Brain microvascular endothelial cell (primary cell): ENCODE measurements at regions not wholly inside any gene's neighbourhood (a gene's known extent, or its start where the extent isn't known, plus 50 kb on each side); places are given as distances from the start of the nearest gene placed in this dataset.

Experiments
- DNase-seq: peaks from one replicate; pipeline ENCODE4 v3.0.0-alpha.2; 2020
- H3K27ac ChIP-seq: fragments of 250-450 bp; sonication (Bioruptor Pico); 2 replicates; pipeline ENCODE4 v1.5.1; 2020; ENCODE audit warnings: mild to moderate bottlenecking, moderate library complexity
- H3K27me3 ChIP-seq: fragments of 250-450 bp; sonication (Bioruptor Pico); replicated peaks from 2 replicates; pipeline ENCODE4 v1.5.1; 2020; ENCODE audit warnings: mild to moderate bottlenecking
- H3K36me3 ChIP-seq: fragments of 250-450 bp; sonication (Bioruptor Pico); replicated peaks from 2 replicates; pipeline ENCODE4 v1.5.1; 2020; ENCODE audit warnings: mild to moderate bottlenecking
- H3K4me3 ChIP-seq: 2 replicates; pipeline ENCODE4 v1.5.1; 2011; ENCODE audit warnings: low read depth, mild to moderate bottlenecking, control low read depth, low read length, moderate library complexity
- CTCF ChIP-seq: IDR thresholded peaks from 2 replicates; pipeline ENCODE4 v1.5.1; 2011; ENCODE audit warnings: low read depth, mild to moderate bottlenecking, moderate library complexity, low read length, control low read depth, inconsistent platforms; ENCODE audit errors: missing control alignments
- in situ Hi-C: cut with HindIII; loops from 2 replicates; pipeline ENCODE4 v1.10.0; 2017; ENCODE audit warnings: low sequenced_read_pairs, low pct_ligation_motif_present

GRCh38 chr16:65386672-65387071, 264.8 kb upstream of the CDH11 start:
- no peak for TF ChIP-seq CTCF
- no peak overlapping the region for H3K27ac ChIP-seq
- no peak for DNase-seq
- H3K4me3 ChIP-seq, result no peak overlapping the region
- H3K36me3 ChIP-seq, result no peaks in the 10 kb centered on the region
- in situ Hi-C loops, result no loop called here
- H3K27me3 ChIP-seq, result no peaks in the 10 kb centered on the region

- no peak for TF ChIP-seq CTCF
- DNase-seq, result no peak
- in situ Hi-C loops, result no loop called here
- H3K4me3 ChIP-seq, result no peak overlapping the region
- no peaks in the 10 kb centered on the region for H3K27me3 ChIP-seq
- no peaks in the 10 kb centered on the region for H3K36me3 ChIP-seq
- H3K27ac ChIP-seq, result no peak overlapping the region
Observed at GRCh38 chr16:65384441-65384840, 262.6 kb upstream of the CDH11 start.

GRCh38 chr16:65377195-65377594, 255.3 kb upstream of the CDH11 start:
- Histone ChIP-seq H3K4me3 (no peak overlapping the region), H3K36me3 (no peaks in the 10 kb centered on the region), H3K27ac (no peak overlapping the region), H3K27me3 (no peaks in the 10 kb centered on the region)
- in situ Hi-C loops, result no loop called here
- DNase-seq, result no peak
- TF ChIP-seq CTCF, result no peak

- H3K27me3 ChIP-seq, result no peaks in the 10 kb centered on the region
- no peaks in the 10 kb centered on the region for H3K36me3 ChIP-seq
- in situ Hi-C loops, result no loop called here
- TF ChIP-seq CTCF, result no peak
- no peak overlapping the region for H3K4me3 ChIP-seq
- no peak overlapping the region for H3K27ac ChIP-seq
- no peak for DNase-seq
Observed at GRCh38 chr16:65376601-65377000, 254.7 kb upstream of the CDH11 start.

- Histone ChIP-seq H3K36me3 (no peaks in the 10 kb centered on the region), H3K4me3 (no peak overlapping the region), H3K27me3 (no peaks in the 10 kb centered on the region), H3K27ac (no peak overlapping the region)
- in situ Hi-C loops, result no loop called here
- no peak for TF ChIP-seq CTCF
- peak; percentile 31 for DNase-seq
Observed at GRCh38 chr16:65375651-65376050, 253.8 kb upstream of the CDH11 start.

GRCh38 chr16:65373097-65373496, 251.2 kb upstream of the CDH11 start:
- Histone ChIP-seq H3K27ac (no peak overlapping the region), H3K36me3 (no peaks in the 10 kb centered on the region), H3K27me3 (no peaks in the 10 kb centered on the region), H3K4me3 (no peak overlapping the region)
- in situ Hi-C loops, result no loop called here
- no peak for DNase-seq
- TF ChIP-seq CTCF, result no peak
